ENCODE measurements at regions not wholly inside any gene's neighbourhood (a gene's known extent, or its start where the extent isn't known, plus 50 kb on each side); places are given as distances from the start of the nearest gene placed in this dataset.
A peak's percentile ranks its signal among the peaks of the same experiment; 100 is the strongest.
"Not testable (repeated sequence)": the region's sequence is repeated elsewhere in the genome, so short reads cannot be mapped to it uniquely, and the experiment has no call there.

- H3K4me3 ChIP-seq = no peak overlapping the region
- H3K36me3 ChIP-seq = no peaks in the 10 kb centered on the region
- no peaks in the 10 kb centered on the region for H3K4me1 ChIP-seq
- DNase-seq (no peak), ATAC-seq (peak; percentile 47)
- no peak for TF ChIP-seq CTCF (IDR thresholded peaks at IDR 0.05)
- no peaks in the 10 kb centered on the region for H3K27me3 ChIP-seq
- intact Hi-C loops (cut with DNase I) = no loop called here
- no peaks in the 10 kb centered on the region for H3K9me3 ChIP-seq
- no peak overlapping the region for H3K27ac ChIP-seq
These were observed 129.6 kb downstream of the ATP6V0E2 start for GRCh38 chr7:150003304-150003810.

- H3K4me1 ChIP-seq; DNase-seq; intact Hi-C loops (cut with DNase I); ATAC-seq; H3K9me3 ChIP-seq; H3K27me3 ChIP-seq; H3K4me3 ChIP-seq; H3K27ac ChIP-seq; H3K36me3 ChIP-seq: not testable (repeated sequence)
These were observed 130.2 kb downstream of the ATP6V0E2 start for GRCh38 chr7:150003973-150004372.

- not testable (repeated sequence) for ATAC-seq, H3K27me3 ChIP-seq
These were observed 131.1 kb downstream of the ATP6V0E2 start for GRCh38 chr7:150004843-150005242.

GRCh38 chr7:150009620-150010303 lies 136.0 kb downstream of the ATP6V0E2 start:
- H3K9me3 ChIP-seq; H3K36me3 ChIP-seq; DNase-seq; H3K27ac ChIP-seq; ATAC-seq; H3K4me3 ChIP-seq; H3K4me1 ChIP-seq; H3K27me3 ChIP-seq; intact Hi-C loops (cut with DNase I): not testable (repeated sequence)

More at GRCh38 chr7:150004843-150005242, 131.1 kb downstream of the ATP6V0E2 start:
- H3K36me3 ChIP-seq; DNase-seq; intact Hi-C loops (cut with DNase I); H3K9me3 ChIP-seq; H3K4me3 ChIP-seq; H3K27ac ChIP-seq; H3K4me1 ChIP-seq: not testable (repeated sequence)

- ATAC-seq = peak; percentile 56
- not testable (repeated sequence) for DNase-seq, H3K27ac ChIP-seq
These were observed 143.0 kb downstream of the ATP6V0E2 start for GRCh38 chr7:150016651-150017189.

GRCh38 chr7:150020210-150020609 lies 146.4 kb downstream of the ATP6V0E2 start:
- H3K9me3 ChIP-seq; DNase-seq; ATAC-seq; H3K4me1 ChIP-seq; H3K4me3 ChIP-seq; H3K27ac ChIP-seq; H3K27me3 ChIP-seq; intact Hi-C loops (cut with DNase I); H3K36me3 ChIP-seq: not testable (repeated sequence)

More at GRCh38 chr7:150016651-150017189, 143.0 kb downstream of the ATP6V0E2 start:
- H3K36me3 ChIP-seq; H3K4me1 ChIP-seq; H3K27me3 ChIP-seq; H3K9me3 ChIP-seq; intact Hi-C loops (cut with DNase I); H3K4me3 ChIP-seq: not testable (repeated sequence)

GRCh38 chr7:150024550-150025490 lies 151.1 kb downstream of the ATP6V0E2 start:
- H3K9me3 ChIP-seq; H3K36me3 ChIP-seq; H3K4me3 ChIP-seq; H3K27ac ChIP-seq; intact Hi-C loops (cut with DNase I); H3K4me1 ChIP-seq; DNase-seq; H3K27me3 ChIP-seq; ATAC-seq: not testable (repeated sequence)

GRCh38 chr7:150025802-150026201 lies 152.0 kb downstream of the ATP6V0E2 start:
- H3K4me1 ChIP-seq; ATAC-seq; intact Hi-C loops (cut with DNase I); H3K4me3 ChIP-seq; H3K27ac ChIP-seq; H3K9me3 ChIP-seq; H3K36me3 ChIP-seq; DNase-seq; H3K27me3 ChIP-seq: not testable (repeated sequence)

- H3K9me3 ChIP-seq; H3K27me3 ChIP-seq; H3K4me3 ChIP-seq; ATAC-seq; intact Hi-C loops (cut with DNase I); H3K36me3 ChIP-seq; DNase-seq; H3K4me1 ChIP-seq; H3K27ac ChIP-seq: not testable (repeated sequence)
These were observed 154.7 kb downstream of the ATP6V0E2 start for GRCh38 chr7:150028344-150029012.

- H3K4me1 ChIP-seq; H3K27ac ChIP-seq; DNase-seq; ATAC-seq; H3K4me3 ChIP-seq; H3K9me3 ChIP-seq; intact Hi-C loops (cut with DNase I); H3K36me3 ChIP-seq; H3K27me3 ChIP-seq: not testable (repeated sequence)
These were observed 155.2 kb downstream of the ATP6V0E2 start for GRCh38 chr7:150029013-150029389.

GRCh38 chr7:150031733-150032132 lies 158.0 kb downstream of the ATP6V0E2 start:
- H3K27ac ChIP-seq; H3K27me3 ChIP-seq; H3K9me3 ChIP-seq; DNase-seq; H3K4me3 ChIP-seq; H3K36me3 ChIP-seq; intact Hi-C loops (cut with DNase I); H3K4me1 ChIP-seq: not testable (repeated sequence)
- ATAC-seq = peak; percentile 60

- DNase-seq; ATAC-seq; intact Hi-C loops (cut with DNase I): not testable (repeated sequence)
These were observed 159.9 kb downstream of the ATP6V0E2 start for GRCh38 chr7:150033711-150034110.

More at GRCh38 chr7:150033711-150034110, 159.9 kb downstream of the ATP6V0E2 start:
- H3K4me3 ChIP-seq, H3K36me3 ChIP-seq, H3K9me3 ChIP-seq, H3K27me3 ChIP-seq, H3K27ac ChIP-seq, H3K4me1 ChIP-seq: not testable (repeated sequence)

All from upper lobe of right lung (tissue), 1 donor.